Esophagus muscularis mucosa (tissue), 4 donors: ENCODE measurements at regions not wholly inside any gene's neighbourhood (a gene's known extent, or its start where the extent isn't known, plus 50 kb on each side); places are given as distances from the start of the nearest gene placed in this dataset.

Experiments used
- DNase-seq: peaks from one replicate; pipeline ENCODE4 v3.0.0-alpha.2; 2017; ENCODE audit errors: extremely low spot score
- H3K27ac ChIP-seq, 4 donors: fragments of 200-600 bp; sonication (generic); replicated peaks in 1 of 4; 1 replicate in 3 of 4; 2 replicates in 1 of 4; pipeline ENCODE4 v1.5.1; 2016 to 2019; ENCODE audit warnings: mild to moderate bottlenecking in 1 of 4
- H3K27me3 ChIP-seq, 4 donors: fragments of 200-600 bp; sonication (generic); one replicate each; pipeline versions ENCODE4 v1.5.1 to v1.6.0; 2016 to 2019
- H3K36me3 ChIP-seq, 4 donors: fragments of 200-600 bp; sonication (generic); one replicate each; pipeline ENCODE4 v1.5.1; 2016 to 2019
- H3K4me1 ChIP-seq, 4 donors: fragments of 200-600 bp; sonication (generic); one replicate each; pipeline ENCODE4 v1.5.1; 2016 to 2019
- H3K4me3 ChIP-seq, 4 donors: fragments of 200-600 bp; sonication (generic); 1 replicate in 2 of 4; 2 replicates in 2 of 4; pipeline ENCODE4 v1.5.1; 2016 to 2019; ENCODE audit warnings: mild to moderate bottlenecking in 4 of 4, moderate library complexity in 1 of 4
- H3K9me3 ChIP-seq, 4 donors: fragments of 200-600 bp; sonication (generic); 1 replicate in 3 of 4; 2 replicates in 1 of 4; pipeline ENCODE4 v1.5.1; 2016 to 2019
- EP300 ChIP-seq: sonication (generic); formaldehyde crosslinking; IDR thresholded peaks from one replicate; pipeline ENCODE4 v1.6.1; 2017; ENCODE audit warnings: antibody characterized with exemption
- POLR2A ChIP-seq: fragments of 450-650 bp; IDR thresholded peaks from one replicate; pipeline ENCODE4 v1.6.1; 2017; ENCODE audit warnings: antibody characterized with exemption, moderate library complexity, mild to moderate bottlenecking, low read depth
- POLR2AphosphoS5 ChIP-seq, 2 donors: sonication (generic); formaldehyde crosslinking; IDR thresholded peaks; one replicate each; pipeline ENCODE4 v1.6.1; 2017; ENCODE audit warnings: antibody characterized with exemption in 2 of 2
- WGBS: methylation state at CpG from one replicate; pipeline ENCODE4 v1.1.5; 2018; 5-methylcytosine and 5-hydroxymethylcytosine counted together
- intact Hi-C: fragments of 100-400 bp; cut with DNase I; formaldehyde crosslinking; loops from one replicate; pipeline ENCODE4 v1.15.1; 2023
- TF ChIP-seq, protein P1 (sequence below), 3 experiments: fragments of 200-600 bp in 2 of 3; fragments of 450-650 bp in 1 of 3; sonication (generic) in 2 of 3; IDR thresholded peaks; one replicate each; pipeline ENCODE4 v1.5.1; 2017 to 2019; ENCODE audit warnings: antibody characterized with exemption in 3 of 3, mild to moderate bottlenecking in 2 of 3, moderate library complexity in 1 of 3

DNA sequence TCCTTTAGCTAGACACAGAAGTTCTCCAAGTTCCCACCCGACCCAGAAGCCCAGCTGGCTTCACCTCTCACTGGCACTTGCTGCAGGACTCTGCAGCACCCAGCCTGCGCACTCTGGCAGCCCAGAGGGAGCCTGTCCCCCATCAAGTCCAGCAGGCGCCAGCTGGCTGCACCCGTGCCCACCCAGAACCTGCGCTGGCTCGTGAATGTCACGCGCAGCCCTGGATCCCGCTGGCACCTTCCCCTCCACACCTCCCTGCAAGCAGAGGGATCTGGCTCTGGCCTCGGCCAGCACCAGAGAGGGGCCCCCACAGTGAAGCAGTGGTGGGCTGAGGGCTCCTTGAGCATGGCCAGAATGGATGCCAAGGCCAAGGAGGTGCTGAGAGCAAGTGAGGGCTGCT is 187.6 kb upstream of the HAND2 start:
- Histone ChIP-seq H3K27me3 (no peaks in the 10 kb centered on the region), H3K4me1 (no peaks in the 10 kb centered on the region), H3K27ac (no peak overlapping the region), H3K36me3 (no peaks in the 10 kb centered on the region), H3K9me3 (peaks cover 6 to 14% (median 9%) of the 10 kb centered on the region in 4 donors), H3K4me3 (no peak overlapping the region)
- DNase-seq, result no peak
- intact Hi-C loops, result no loop called here
- TF ChIP-seq POLR2A, result no peak
- TF ChIP-seq EP300, result no peak
- no peak for TF ChIP-seq POLR2AphosphoS5 (IDR thresholded peaks at IDR 0.05)
- TF ChIP-seq, protein P1, sequence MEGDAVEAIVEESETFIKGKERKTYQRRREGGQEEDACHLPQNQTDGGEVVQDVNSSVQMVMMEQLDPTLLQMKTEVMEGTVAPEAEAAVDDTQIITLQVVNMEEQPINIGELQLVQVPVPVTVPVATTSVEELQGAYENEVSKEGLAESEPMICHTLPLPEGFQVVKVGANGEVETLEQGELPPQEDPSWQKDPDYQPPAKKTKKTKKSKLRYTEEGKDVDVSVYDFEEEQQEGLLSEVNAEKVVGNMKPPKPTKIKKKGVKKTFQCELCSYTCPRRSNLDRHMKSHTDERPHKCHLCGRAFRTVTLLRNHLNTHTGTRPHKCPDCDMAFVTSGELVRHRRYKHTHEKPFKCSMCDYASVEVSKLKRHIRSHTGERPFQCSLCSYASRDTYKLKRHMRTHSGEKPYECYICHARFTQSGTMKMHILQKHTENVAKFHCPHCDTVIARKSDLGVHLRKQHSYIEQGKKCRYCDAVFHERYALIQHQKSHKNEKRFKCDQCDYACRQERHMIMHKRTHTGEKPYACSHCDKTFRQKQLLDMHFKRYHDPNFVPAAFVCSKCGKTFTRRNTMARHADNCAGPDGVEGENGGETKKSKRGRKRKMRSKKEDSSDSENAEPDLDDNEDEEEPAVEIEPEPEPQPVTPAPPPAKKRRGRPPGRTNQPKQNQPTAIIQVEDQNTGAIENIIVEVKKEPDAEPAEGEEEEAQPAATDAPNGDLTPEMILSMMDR (IDR thresholded peaks at IDR 0.05), result no peak
- whole genome bisulfite sequencing, result 88% methylated on average over 10 of the region's 10 CpGs

DNA sequence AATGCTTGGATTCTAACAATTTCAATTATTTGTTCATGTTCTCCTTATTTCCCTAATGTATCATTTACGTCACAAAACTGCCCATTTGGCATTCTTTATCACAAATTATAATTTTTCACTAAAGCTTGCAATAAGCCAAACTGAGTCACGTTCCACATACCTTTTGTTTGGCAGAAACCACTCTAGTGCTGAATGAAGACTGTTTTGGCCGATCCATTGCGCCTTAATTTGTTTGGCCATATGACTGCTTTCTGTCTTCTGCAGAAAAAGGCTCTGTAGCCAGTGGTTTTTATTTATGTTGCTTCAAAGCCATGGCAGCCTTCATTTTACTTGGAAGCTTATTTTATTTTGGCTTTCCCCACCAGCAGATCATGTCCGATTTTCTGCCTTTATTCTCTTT is 184.4 kb upstream of the HAND2 start:
- no peak overlapping the region for H3K4me3 ChIP-seq
- no peak overlapping the region for H3K27ac ChIP-seq
- peaks cover 6 to 14% (median 9%) of the 10 kb centered on the region in 4 donors for H3K9me3 ChIP-seq
- H3K27me3 ChIP-seq, result no peaks in the 10 kb centered on the region
- WGBS, result 85% methylated on average over 5 of the region's 5 CpGs
- intact Hi-C loops, result no loop called here
- DNase-seq, result no peak
- TF ChIP-seq, protein P1 (IDR thresholded peaks at IDR 0.05), result no peak
- TF ChIP-seq EP300, result no peak
- no peak for TF ChIP-seq POLR2A
- no peak for TF ChIP-seq POLR2AphosphoS5 (IDR thresholded peaks at IDR 0.05)
- H3K36me3 ChIP-seq, result no peaks in the 10 kb centered on the region
- no peaks in the 10 kb centered on the region for H3K4me1 ChIP-seq

DNA sequence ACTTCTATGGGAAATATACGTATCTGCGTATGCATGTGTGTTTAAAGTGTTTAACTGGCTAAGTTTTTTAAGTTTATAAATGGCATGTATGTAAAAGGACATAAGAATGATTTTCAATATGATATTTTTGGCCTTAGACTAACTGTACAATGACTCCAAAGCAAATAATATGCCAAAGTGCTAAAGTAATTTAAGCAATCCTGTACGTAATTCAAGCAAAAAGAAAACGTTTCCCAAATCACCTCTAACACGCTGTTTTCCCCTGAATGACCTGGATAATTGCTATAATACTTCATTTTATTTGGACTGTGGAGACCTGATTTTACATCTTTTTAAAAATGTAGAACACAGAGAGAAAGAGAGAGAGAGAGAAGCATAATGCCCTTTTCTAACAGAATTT is 183.0 kb upstream of the HAND2 start:
- H3K36me3 ChIP-seq, result no peaks in the 10 kb centered on the region
- H3K27me3 ChIP-seq, result no peaks in the 10 kb centered on the region
- H3K9me3 ChIP-seq, result peaks cover 0 to 6% (median 2%) of the 10 kb centered on the region in 4 donors
- no peak for DNase-seq
- H3K27ac ChIP-seq, result no peak overlapping the region
- intact Hi-C loops, result no loop called here
- H3K4me1 ChIP-seq, result no peaks in the 10 kb centered on the region
- H3K4me3 ChIP-seq, result no peak overlapping the region
- WGBS, result 93% methylated on average over 5 of the region's 5 CpGs
- TF ChIP-seq EP300, result no peak
- TF ChIP-seq, protein P1 (IDR thresholded peaks at IDR 0.05), result no peak
- no peak for TF ChIP-seq POLR2AphosphoS5 (IDR thresholded peaks at IDR 0.05)
- no peak for TF ChIP-seq POLR2A

- Histone ChIP-seq H3K9me3 (no peaks in the 10 kb centered on the region), H3K4me1 (no peaks in the 10 kb centered on the region), H3K4me3 (no peak overlapping the region), H3K27ac (no peak overlapping the region), H3K36me3 (no peaks in the 10 kb centered on the region), H3K27me3 (no peaks in the 10 kb centered on the region)
- TF ChIP-seq POLR2AphosphoS5 (IDR thresholded peaks at IDR 0.05) (no peak), EP300 (no peak), POLR2A (no peak)
- TF ChIP-seq, protein P1 (IDR thresholded peaks at IDR 0.05), result no peak
- WGBS, result 100% methylated on average over 2 of the region's 2 CpGs
- DNase-seq, result no peak
- intact Hi-C loops, result no loop called here
Measured at GRCh38 chr4:173707658-173708419, 177.8 kb upstream of the HAND2 start.

DNA sequence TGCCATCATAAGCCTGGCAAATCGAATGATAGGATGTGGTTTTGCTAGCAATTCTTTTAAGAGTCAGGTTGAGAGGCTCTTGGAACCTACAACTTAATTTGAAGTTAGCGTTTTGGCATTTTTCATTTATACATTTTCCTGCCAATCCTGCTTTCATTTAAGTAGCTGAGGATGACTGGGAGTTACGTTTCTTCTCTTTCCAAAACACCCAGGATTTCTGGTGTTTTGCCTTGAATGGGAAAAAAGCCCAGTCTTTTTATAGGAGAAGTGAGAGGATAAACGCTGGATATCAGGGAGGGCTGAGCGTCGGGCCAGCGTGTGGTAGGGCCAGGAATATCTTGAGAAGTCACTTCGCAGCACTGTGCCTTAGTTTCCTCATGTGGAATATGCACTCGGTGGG is 174.2 kb upstream of the HAND2 start:
- WGBS, result 74% methylated on average over 9 of the region's 9 CpGs
- Histone ChIP-seq H3K27me3 (no peaks in the 10 kb centered on the region), H3K36me3 (no peaks in the 10 kb centered on the region), H3K9me3 (no peaks in the 10 kb centered on the region), H3K4me3 (no peak overlapping the region), H3K27ac (no peak overlapping the region), H3K4me1 (no peaks in the 10 kb centered on the region)
- no peak for DNase-seq
- TF ChIP-seq POLR2A, result no peak
- no peak for TF ChIP-seq POLR2AphosphoS5 (IDR thresholded peaks at IDR 0.05)
- TF ChIP-seq EP300, result no peak
- TF ChIP-seq, protein P1 (IDR thresholded peaks at IDR 0.05), result no peak
- intact Hi-C loops, result no loop called here
